ENCODE measurements at regions not wholly inside any gene's neighbourhood (a gene's known extent, or its start where the extent isn't known, plus 50 kb on each side); places are given as distances from the start of the nearest gene placed in this dataset.

DNA sequence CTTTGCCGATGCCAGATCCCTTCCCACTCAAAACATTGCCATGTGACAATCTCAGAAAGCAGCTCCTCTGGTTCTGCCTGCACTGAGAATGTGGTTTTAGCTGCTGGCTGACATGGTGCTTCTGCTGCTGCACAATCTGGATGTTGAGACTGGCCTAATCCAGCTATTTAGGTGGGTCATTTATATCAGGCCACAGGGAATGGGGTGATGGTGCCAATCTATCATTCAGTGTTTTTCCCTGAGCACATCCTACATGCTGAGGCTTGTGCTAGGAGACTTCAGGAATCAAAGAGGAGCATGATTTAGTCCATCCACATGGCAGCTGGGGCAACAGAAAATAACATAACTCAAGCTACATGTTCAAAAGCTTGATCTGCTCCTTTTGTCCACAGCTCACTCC, 144.7 kb downstream of the CYRIA start:
- H3K36me3 ChIP-seq: no peaks in the 10 kb centered on the region
- no peaks in the 10 kb centered on the region for H3K4me1 ChIP-seq (ENCODE audit: control insufficient read depth in 1 of 2, low read depth in 2 of 2)
- no peak overlapping the region for H3K4me3 ChIP-seq
- no peaks in the 10 kb centered on the region for H3K9me3 ChIP-seq
- H3K27ac ChIP-seq: no peak overlapping the region
- DNase-seq (ENCODE audit: low spot score): no peak
- TF ChIP-seq, protein P1, sequence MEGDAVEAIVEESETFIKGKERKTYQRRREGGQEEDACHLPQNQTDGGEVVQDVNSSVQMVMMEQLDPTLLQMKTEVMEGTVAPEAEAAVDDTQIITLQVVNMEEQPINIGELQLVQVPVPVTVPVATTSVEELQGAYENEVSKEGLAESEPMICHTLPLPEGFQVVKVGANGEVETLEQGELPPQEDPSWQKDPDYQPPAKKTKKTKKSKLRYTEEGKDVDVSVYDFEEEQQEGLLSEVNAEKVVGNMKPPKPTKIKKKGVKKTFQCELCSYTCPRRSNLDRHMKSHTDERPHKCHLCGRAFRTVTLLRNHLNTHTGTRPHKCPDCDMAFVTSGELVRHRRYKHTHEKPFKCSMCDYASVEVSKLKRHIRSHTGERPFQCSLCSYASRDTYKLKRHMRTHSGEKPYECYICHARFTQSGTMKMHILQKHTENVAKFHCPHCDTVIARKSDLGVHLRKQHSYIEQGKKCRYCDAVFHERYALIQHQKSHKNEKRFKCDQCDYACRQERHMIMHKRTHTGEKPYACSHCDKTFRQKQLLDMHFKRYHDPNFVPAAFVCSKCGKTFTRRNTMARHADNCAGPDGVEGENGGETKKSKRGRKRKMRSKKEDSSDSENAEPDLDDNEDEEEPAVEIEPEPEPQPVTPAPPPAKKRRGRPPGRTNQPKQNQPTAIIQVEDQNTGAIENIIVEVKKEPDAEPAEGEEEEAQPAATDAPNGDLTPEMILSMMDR (IDR thresholded peaks at IDR 0.05): no peak
- ATAC-seq (ENCODE audit: insufficient number of reproducible peaks, low FRiP score, low read depth): no peak
- H3K27me3 ChIP-seq (replicated peaks; ENCODE audit: insufficient read depth): no peaks in the 10 kb centered on the region

DNA sequence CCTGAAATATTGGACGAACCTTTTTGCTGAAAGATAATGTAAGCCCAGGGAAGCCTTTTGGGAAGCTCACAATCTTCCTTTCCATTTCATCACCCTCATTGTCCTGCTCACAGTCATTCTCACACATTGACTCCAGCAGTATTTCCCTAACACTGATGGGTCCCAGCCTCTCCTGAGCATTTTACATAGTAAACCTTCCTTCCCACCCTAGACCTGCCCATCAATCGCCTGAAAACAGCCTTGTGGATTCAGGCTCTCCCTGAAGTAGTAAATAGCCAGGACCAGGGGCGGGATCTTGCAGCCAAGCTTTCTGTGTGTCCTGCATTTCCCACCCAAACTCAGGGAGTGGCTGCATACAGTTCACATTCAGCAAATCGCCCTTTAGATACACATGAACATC, 149.9 kb downstream of the CYRIA start:
- H3K36me3 ChIP-seq: no peaks in the 10 kb centered on the region
- no peak overlapping the region for H3K4me3 ChIP-seq
- no peaks in the 10 kb centered on the region for H3K9me3 ChIP-seq
- no peaks in the 10 kb centered on the region for H3K27me3 ChIP-seq (replicated peaks; ENCODE audit: insufficient read depth)
- ATAC-seq (ENCODE audit: insufficient number of reproducible peaks, low FRiP score, low read depth): no peak
- TF ChIP-seq, protein P1 (IDR thresholded peaks at IDR 0.05): no peak
- DNase-seq (ENCODE audit: low spot score): no peak
- no peaks in the 10 kb centered on the region for H3K4me1 ChIP-seq (ENCODE audit: control insufficient read depth in 1 of 2, low read depth in 2 of 2)
- H3K27ac ChIP-seq: no peak overlapping the region

DNA sequence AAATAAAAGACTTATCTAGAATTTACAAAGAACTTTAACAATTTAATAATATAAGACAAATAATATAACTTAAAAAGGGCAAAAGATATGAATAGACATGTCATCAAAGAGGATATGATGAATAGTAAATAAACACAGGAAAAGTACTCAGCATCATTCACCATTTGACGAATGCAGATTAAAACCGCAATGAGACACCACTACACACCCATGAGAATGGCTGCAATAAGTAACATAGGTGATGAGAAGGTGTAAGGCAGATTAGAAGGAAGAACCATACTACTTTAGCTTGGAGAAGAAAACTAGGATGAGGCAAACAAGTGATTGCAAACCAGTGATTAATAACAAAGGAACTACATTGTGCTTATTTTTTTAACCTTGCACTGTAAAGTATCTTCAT, 152.0 kb downstream of the CYRIA start:
- DNase-seq (ENCODE audit: low spot score): no peak
- no peak for ATAC-seq (ENCODE audit: insufficient number of reproducible peaks, low FRiP score, low read depth)
- H3K4me1 ChIP-seq (ENCODE audit: control insufficient read depth in 1 of 2, low read depth in 2 of 2): no peaks in the 10 kb centered on the region
- no peaks in the 10 kb centered on the region for H3K27me3 ChIP-seq (replicated peaks; ENCODE audit: insufficient read depth)
- H3K27ac ChIP-seq: no peak overlapping the region
- TF ChIP-seq, protein P1 (IDR thresholded peaks at IDR 0.05): no peak
- no peaks in the 10 kb centered on the region for H3K9me3 ChIP-seq
- no peaks in the 10 kb centered on the region for H3K36me3 ChIP-seq
- H3K4me3 ChIP-seq: no peak overlapping the region

DNA sequence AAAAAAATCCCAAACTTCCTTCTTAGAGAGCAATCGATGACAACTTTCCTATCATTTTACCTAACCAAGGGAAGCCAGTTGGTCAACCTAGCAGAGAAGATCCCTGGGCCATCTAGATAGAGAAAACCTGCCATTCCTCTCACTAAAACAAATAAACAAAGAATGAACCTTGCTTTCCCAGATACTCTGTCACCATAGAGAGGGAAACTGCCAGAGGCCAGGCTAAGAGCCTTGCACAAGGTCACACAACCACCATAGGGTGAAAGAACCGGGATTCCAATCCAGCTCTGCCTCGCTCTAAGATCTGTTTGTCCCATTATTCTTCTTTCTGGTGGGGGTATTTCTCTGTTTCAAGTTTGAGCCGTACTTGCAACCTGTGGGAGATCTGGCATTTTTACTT, 154.6 kb downstream of the CYRIA start:
- H3K4me1 ChIP-seq (ENCODE audit: control insufficient read depth in 1 of 2, low read depth in 2 of 2): peaks cover 0 to 7% of the 10 kb centered on the region in 2 donors
- DNase-seq (ENCODE audit: low spot score) (no peak), ATAC-seq (ENCODE audit: insufficient number of reproducible peaks, low FRiP score, low read depth) (no peak)
- H3K27me3 ChIP-seq (replicated peaks; ENCODE audit: insufficient read depth): no peaks in the 10 kb centered on the region
- no peak overlapping the region for H3K27ac ChIP-seq
- TF ChIP-seq, protein P1 (IDR thresholded peaks at IDR 0.05): no peak
- H3K4me3 ChIP-seq: no peak overlapping the region
- H3K36me3 ChIP-seq: no peaks in the 10 kb centered on the region
- H3K9me3 ChIP-seq: no peaks in the 10 kb centered on the region

DNA sequence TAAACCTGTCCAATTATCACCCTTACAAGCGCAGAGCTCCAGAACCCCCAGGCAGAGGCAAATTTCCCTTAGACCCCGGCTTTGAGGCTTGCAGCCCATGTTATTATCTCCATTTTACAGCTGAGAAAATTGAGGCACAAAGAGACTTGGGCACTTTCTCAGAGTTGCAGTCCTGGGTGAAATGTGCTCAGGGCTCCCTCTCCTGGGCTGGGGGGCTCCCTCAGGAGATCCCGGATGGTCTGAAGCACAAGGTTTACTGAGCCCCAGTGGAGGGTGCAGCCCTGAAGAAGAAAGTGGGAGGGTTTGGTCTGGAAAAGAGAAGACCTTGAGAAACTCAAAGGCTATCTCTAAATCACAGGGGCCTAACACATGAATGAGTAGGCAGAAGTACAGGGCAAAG, 156.6 kb downstream of the CYRIA start:
- no peak for ATAC-seq (ENCODE audit: insufficient number of reproducible peaks, low FRiP score, low read depth)
- Histone ChIP-seq H3K9me3 (no peaks in the 10 kb centered on the region), H3K27me3 (replicated peaks; ENCODE audit: insufficient read depth) (no peaks in the 10 kb centered on the region), H3K4me3 (no peak overlapping the region), H3K36me3 (no peaks in the 10 kb centered on the region), H3K4me1 (ENCODE audit: control insufficient read depth in 1 of 2, low read depth in 2 of 2) (peaks cover 0 to 7% of the 10 kb centered on the region in 2 donors), H3K27ac (no peak overlapping the region)
- TF ChIP-seq, protein P1 (IDR thresholded peaks at IDR 0.05): no peak
- DNase-seq (ENCODE audit: low spot score): no peak
